Heart left ventricle (tissue), 16 donors: ENCODE measurements at regions not wholly inside any gene's neighbourhood (a gene's known extent, or its start where the extent isn't known, plus 50 kb on each side); places are given as distances from the start of the nearest gene placed in this dataset.

Source experiments
- ATAC-seq, 4 donors: fragments of 200-7000 bp; cut with Tn5 transposase; one replicate each; pipeline ENCODE4 v1.9.1; 2020 to 2022; ENCODE audit warnings: moderate library complexity in 4 of 4, mild to moderate bottlenecking in 3 of 4, moderate number of reproducible peaks in 1 of 4
- DNase-seq, 5 donors: peaks; one replicate each; pipeline ENCODE4 v3.0.0-alpha.2; 2020
- H3K27ac ChIP-seq, 12 donors: fragments of 200-600 bp; sonication (generic) in 4 of 12; one replicate each; pipeline versions ENCODE4 v1.5.0 to v1.8.0; 2016 to 2022; ENCODE audit warnings: mild to moderate bottlenecking in 2 of 12
- H3K27me3 ChIP-seq, 9 donors: fragments of 200-600 bp; sonication (generic) in 2 of 9; one replicate each; pipeline versions ENCODE4 v1.5.1 to v1.8.0; 2016 to 2022; ENCODE audit warnings: mild to moderate bottlenecking in 3 of 9
- H3K36me3 ChIP-seq, 9 donors: fragments of 200-600 bp; sonication (generic) in 2 of 9; one replicate each; pipeline versions ENCODE4 v1.5.0 to v1.8.0; 2018 to 2022; ENCODE audit warnings: mild to moderate bottlenecking in 2 of 9
- H3K4me1 ChIP-seq, 12 donors: fragments of 200-600 bp; sonication (generic) in 4 of 12; one replicate each; pipeline versions ENCODE4 v1.5.0 to v1.8.0; 2016 to 2022; ENCODE audit warnings: mild to moderate bottlenecking in 3 of 12
- H3K4me3 ChIP-seq, 12 donors: fragments of 200-600 bp; sonication (generic) in 4 of 12; one replicate each; pipeline versions ENCODE4 v1.5.0 to v1.8.0; 2017 to 2022; ENCODE audit warnings: mild to moderate bottlenecking in 9 of 12, moderate library complexity in 4 of 12
- H3K9me3 ChIP-seq, 12 donors: fragments of 200-600 bp; sonication (generic) in 4 of 12; one replicate each; pipeline versions ENCODE4 v1.5.0 to v1.8.0; 2016 to 2022; ENCODE audit warnings: mild to moderate bottlenecking in 1 of 12
- CTCF ChIP-seq, 12 donors: fragments of 200-600 bp; sonication (generic) in 4 of 12; IDR thresholded peaks; one replicate each; pipeline versions ENCODE4 v1.5.0 to v1.8.0; 2018 to 2022; ENCODE audit warnings: antibody characterized with exemption in 12 of 12, mild to moderate bottlenecking in 5 of 12
- POLR2A ChIP-seq, 2 donors: fragments of 450-650 bp; IDR thresholded peaks; one replicate each; pipeline ENCODE4 v1.6.1; 2017; ENCODE audit warnings: antibody characterized with exemption in 2 of 2, mild to moderate bottlenecking in 2 of 2, moderate library complexity in 2 of 2
- WGBS, 4 donors: extraction: QIAGEN DNeasy Blood & Tissue Kit in 2 of 4; methylation state at CpG; one replicate each; pipeline versions ENCODE4 v1.1.5 to v1.1.7; 2013 to 2018; 5-methylcytosine and 5-hydroxymethylcytosine counted together
- intact Hi-C, 10 donors: fragments of 100-400 bp; cut with DNase I; formaldehyde crosslinking; loops; one replicate each; pipeline versions ENCODE4 v1.11.1 to v1.14.2; 2022
- donor health status: ischemic (EF 13 %, LVEDD 7.1; RV severe dilation, severe dysfunction).
- donor health status: healthy with polysubstance abuse.
- donor health status: DM: no; HTN: yes; CAD: no.
- donor health status: DM: no; HTN: no; CAD: no.
- donor health status: ischemic (EF 25% LVEDD 6.9; RV normal size, moderate dysfunction).
- donor health status: ischemic (EF 25% LVEDD 5.7; RV mildly dilated, moderate dysfunction).
- donor health status: healthy.
- donor health status: DM: yes; HTN: yes; CAD: no.
- donor health status: ischemic (EF 35%, LVEDD 5.7; RV mildly dilated, moderate dysfunction).
- donor health status: nonischemic (EF 11% LVEDD 7.7; RV severe dilation, severe dysfunction).
- donor health status: DM: yes; HTN: yes; CAD: no.
- donor health status: PGD.
- donor health status: ischemic (EF 29% LVEDD 5.4; RV normal size, mild dysfunction).
- donor health status: nonischemic (EF 23%, LVEDD 6.1; RV moderate dilation, normal function).

- Histone ChIP-seq H3K4me3 (no peak overlapping the region), H3K36me3 (no peaks in the 10 kb centered on the region), H3K27ac (no peak overlapping the region), H3K27me3 (peaks cover 0 to 3% (median 0%) of the 10 kb centered on the region in 9 donors), H3K9me3 (peaks cover 0 to 4% (median 0%) of the 10 kb centered on the region in 12 donors), H3K4me1 (no peaks in the 10 kb centered on the region)
- ATAC-seq (no peak), DNase-seq (no peak)
- WGBS, 4 donors, result 91 to 97% (median 94%) methylated on average over 16 to 24 of the region's 24 CpGs
- no peak for TF ChIP-seq CTCF (IDR thresholded peaks at IDR 0.05)
- no peak for TF ChIP-seq POLR2A (IDR thresholded peaks at IDR 0.05)
- intact Hi-C loops, result no loop called here
Observed at GRCh38 chr6:153856929-153857376, 182.1 kb upstream of the OPRM1 start.

- no peak for TF ChIP-seq POLR2A (IDR thresholded peaks at IDR 0.05)
- TF ChIP-seq CTCF (IDR thresholded peaks at IDR 0.05), result no peak
- Histone ChIP-seq H3K27ac (no peak overlapping the region), H3K4me1 (no peaks in the 10 kb centered on the region), H3K9me3 (peaks cover 0 to 4% (median 0%) of the 10 kb centered on the region in 12 donors), H3K36me3 (no peaks in the 10 kb centered on the region), H3K27me3 (no peaks in the 10 kb centered on the region), H3K4me3 (no peak overlapping the region)
- ATAC-seq, result no peak
- no peak for DNase-seq
- intact Hi-C loops, result no loop called here
- whole genome bisulfite sequencing, 4 donors, result 42 to 58% (median 51%) methylated on average over 2 of the region's 2 CpGs
Observed at GRCh38 chr6:153852481-153852880, 186.6 kb upstream of the OPRM1 start.

GRCh38 chr6:153852034-153852433 is 187.0 kb upstream of the OPRM1 start:
- intact Hi-C loops, result no loop called here
- no peak overlapping the region for H3K4me3 ChIP-seq
- no peak for TF ChIP-seq POLR2A (IDR thresholded peaks at IDR 0.05)
- no peak for TF ChIP-seq CTCF (IDR thresholded peaks at IDR 0.05)
- no peaks in the 10 kb centered on the region for H3K27me3 ChIP-seq
- H3K9me3 ChIP-seq, result peaks cover 0 to under 1% (median 0%) of the 10 kb centered on the region in 12 donors
- no peaks in the 10 kb centered on the region for H3K36me3 ChIP-seq
- 88 to 96% (median 90%) methylated on average over 3 of the region's 3 CpGs for WGBS, 4 donors
- DNase-seq, result no peak
- H3K27ac ChIP-seq, result no peak overlapping the region
- no peaks in the 10 kb centered on the region for H3K4me1 ChIP-seq
- no peak for ATAC-seq

GRCh38 chr6:153849072-153849779 is 189.8 kb upstream of the OPRM1 start:
- no peaks in the 10 kb centered on the region for H3K4me1 ChIP-seq
- 55 to 78% (median 67%) methylated on average over 1 of the region's 1 CpG for WGBS, 4 donors
- intact Hi-C loops, result no loop called here
- no peaks in the 10 kb centered on the region for H3K27me3 ChIP-seq
- no peak overlapping the region for H3K27ac ChIP-seq
- ATAC-seq (no peak), DNase-seq (no peak)
- TF ChIP-seq CTCF (IDR thresholded peaks at IDR 0.05) (no peak), POLR2A (IDR thresholded peaks at IDR 0.05) (no peak)
- H3K36me3 ChIP-seq, result no peaks in the 10 kb centered on the region
- H3K9me3 ChIP-seq, result no peaks in the 10 kb centered on the region
- no peak overlapping the region for H3K4me3 ChIP-seq
